ENCODE measurements at regions not wholly inside any gene's neighbourhood (a gene's known extent, or its start where the extent isn't known, plus 50 kb on each side); places are given as distances from the start of the nearest gene placed in this dataset.

GRCh38 chr19:34309368-34310138 is 55.2 kb downstream of the GARRE1 start (continued):
- TF ChIP-seq CHD7 (IDR thresholded peaks at IDR 0.05; ENCODE audit: insufficient replicate concordance, low read length) (no peak), USF2 (IDR thresholded peaks at IDR 0.05; ENCODE audit: low read length) (no peak), BCL11A (IDR thresholded peaks at IDR 0.05; ENCODE audit: low read depth in 2 of 2, low read length in 2 of 2) (no peak), PHF8 (conservative IDR thresholded peaks at IDR 0.05; ENCODE audit: low read depth, low read length) (no peak), ATF2 (IDR thresholded peaks at IDR 0.05; ENCODE audit: low read length) (no peak), YY1 (IDR thresholded peaks at IDR 0.05; ENCODE audit: low read depth, low read length) (no peak), BRCA1 (IDR thresholded peaks at IDR 0.05; ENCODE audit: low read depth, low read length) (no peak)
